BE2C (cell line): ENCODE measurements at regions not wholly inside any gene's neighbourhood (a gene's known extent, or its start where the extent isn't known, plus 50 kb on each side); places are given as distances from the start of the nearest gene placed in this dataset.
"Not testable (repeated sequence)": the region's sequence is repeated elsewhere in the genome, so short reads cannot be mapped to it uniquely, and the experiment has no call there.

ENCODE experiments used
- DNase-seq: peaks from one replicate; pipeline ENCODE4 v3.0.0-alpha.2; 2020
- H3K27me3 ChIP-seq: fragments of 250-450 bp; sonication (Bioruptor Pico); 2 replicates; pipeline ENCODE4 v1.5.1; 2020; ENCODE audit warnings: mild to moderate bottlenecking
- H3K36me3 ChIP-seq: fragments of 250-450 bp; sonication (Bioruptor Pico); 2 replicates; pipeline ENCODE4 v1.5.1; 2020; ENCODE audit warnings: mild to moderate bottlenecking
- H3K4me1 ChIP-seq: fragments of 250-450 bp; sonication (Bioruptor Pico); 2 replicates; pipeline ENCODE4 v1.5.1; 2020
- H3K4me3 ChIP-seq: 2 replicates; pipeline ENCODE4 v1.5.1; 2011; ENCODE audit warnings: low read depth, low read length
- H3K9me3 ChIP-seq: fragments of 250-450 bp; sonication (Bioruptor Pico); 2 replicates; pipeline ENCODE4 v1.5.1; 2020
- CTCF ChIP-seq: IDR thresholded peaks from 2 replicates; pipeline ENCODE4 v1.5.1; 2012; ENCODE audit warnings: mild to moderate bottlenecking, low read depth, low read length

DNA sequence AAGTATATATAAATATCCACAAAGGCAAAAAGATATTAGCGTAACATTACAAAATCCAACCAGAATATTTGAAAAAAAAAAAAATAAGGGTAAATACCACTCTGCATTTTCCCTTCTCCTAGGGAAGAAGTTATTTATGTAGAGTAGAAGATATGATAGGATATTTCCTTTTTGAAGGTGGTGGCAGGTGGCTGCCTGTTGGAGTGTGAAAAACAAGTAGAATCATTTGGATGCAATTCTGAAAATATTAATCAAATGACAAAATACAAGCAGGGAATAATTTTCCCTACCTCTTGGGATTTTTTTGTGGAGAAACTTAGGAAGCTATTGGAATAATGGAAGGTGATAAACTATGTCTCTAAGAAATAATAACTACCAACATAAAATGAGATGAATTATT, 62.5 kb upstream of the OGFRL1 start:
- Histone ChIP-seq H3K4me1 (no peaks in the 10 kb centered on the region), H3K9me3 (no peaks in the 10 kb centered on the region), H3K27me3 (no peaks in the 10 kb centered on the region), H3K4me3 (no peak overlapping the region), H3K36me3 (no peaks in the 10 kb centered on the region)
- DNase-seq: no peak
- no peak for TF ChIP-seq CTCF

GRCh38 chr6:71228461-71229041, 60.1 kb upstream of the OGFRL1 start:
- no peak for TF ChIP-seq CTCF
- Histone ChIP-seq H3K27me3 (no peaks in the 10 kb centered on the region), H3K9me3 (no peaks in the 10 kb centered on the region), H3K4me1 (no peaks in the 10 kb centered on the region), H3K36me3 (no peaks in the 10 kb centered on the region), H3K4me3 (no peak overlapping the region)
- no peak for DNase-seq

DNA sequence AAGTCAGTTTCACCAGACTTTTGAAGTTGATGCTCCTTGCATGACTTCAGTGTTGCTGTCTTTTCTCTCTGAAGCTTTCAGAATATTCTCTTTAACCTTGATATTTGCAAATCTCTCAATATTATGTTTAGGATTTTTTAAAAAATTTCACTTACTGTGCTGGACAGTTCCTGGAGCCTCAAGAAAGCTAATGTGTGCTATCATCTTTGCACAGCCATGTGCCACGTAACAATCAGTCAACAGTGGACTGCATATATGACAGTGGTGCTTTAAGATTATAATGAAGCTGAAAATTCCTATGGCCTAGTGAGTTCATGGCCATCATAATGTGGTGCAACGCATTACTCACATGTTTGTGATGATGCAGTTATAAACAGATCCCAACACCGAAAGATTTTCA, 59.1 kb upstream of the OGFRL1 start:
- TF ChIP-seq CTCF: no peak
- no peak for DNase-seq
- Histone ChIP-seq H3K4me1 (no peaks in the 10 kb centered on the region), H3K4me3 (no peak overlapping the region), H3K27me3 (no peaks in the 10 kb centered on the region), H3K9me3 (no peaks in the 10 kb centered on the region), H3K36me3 (no peaks in the 10 kb centered on the region)

DNA sequence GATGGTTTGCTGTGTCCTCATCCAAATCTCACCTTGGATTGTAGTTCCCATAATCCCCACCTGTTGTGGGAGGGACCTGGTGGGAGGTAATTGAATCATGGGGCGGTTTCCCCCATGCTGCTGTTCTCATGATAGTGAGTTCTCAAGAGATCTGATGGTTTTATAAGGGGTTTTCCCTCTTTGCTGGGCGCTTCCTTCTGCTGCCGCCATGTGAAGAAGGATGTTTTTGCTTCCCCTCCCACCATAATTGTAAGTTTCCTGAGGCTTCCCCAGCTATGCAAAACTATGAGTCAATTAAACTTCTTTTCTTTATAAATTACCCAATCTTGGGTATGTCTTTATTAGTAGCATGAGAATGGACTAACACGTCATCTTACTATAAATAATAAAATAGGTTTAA, 55.7 kb upstream of the OGFRL1 start:
- not testable (repeated sequence) for DNase-seq, H3K27me3 ChIP-seq, H3K4me1 ChIP-seq, H3K9me3 ChIP-seq, H3K36me3 ChIP-seq, H3K4me3 ChIP-seq

- peaks cover 7% of the 10 kb centered on the region; the same call in 1 of the 2 replicates for H3K4me1 ChIP-seq
- TF ChIP-seq CTCF: no peak
- DNase-seq: no peak
- H3K27me3 ChIP-seq: no peaks in the 10 kb centered on the region
- no peaks in the 10 kb centered on the region for H3K9me3 ChIP-seq
- no peak overlapping the region for H3K4me3 ChIP-seq
- no peaks in the 10 kb centered on the region for H3K36me3 ChIP-seq
Observed at GRCh38 chr6:71236926-71237434, 51.6 kb upstream of the OGFRL1 start.

- H3K4me3 ChIP-seq: no peak overlapping the region
- no peaks in the 10 kb centered on the region for H3K9me3 ChIP-seq
- no peaks in the 10 kb centered on the region for H3K27me3 ChIP-seq
- H3K4me1 ChIP-seq: peaks cover 7% of the 10 kb centered on the region; the same call in 1 of the 2 replicates
- TF ChIP-seq CTCF: no peak
- no peak for DNase-seq
- H3K36me3 ChIP-seq: no peaks in the 10 kb centered on the region
Observed at GRCh38 chr6:71238351-71238750, 50.3 kb upstream of the OGFRL1 start.
